ENCODE measurements at regions not wholly inside any gene's neighbourhood (a gene's known extent, or its start where the extent isn't known, plus 50 kb on each side); places are given as distances from the start of the nearest gene placed in this dataset.

DNA sequence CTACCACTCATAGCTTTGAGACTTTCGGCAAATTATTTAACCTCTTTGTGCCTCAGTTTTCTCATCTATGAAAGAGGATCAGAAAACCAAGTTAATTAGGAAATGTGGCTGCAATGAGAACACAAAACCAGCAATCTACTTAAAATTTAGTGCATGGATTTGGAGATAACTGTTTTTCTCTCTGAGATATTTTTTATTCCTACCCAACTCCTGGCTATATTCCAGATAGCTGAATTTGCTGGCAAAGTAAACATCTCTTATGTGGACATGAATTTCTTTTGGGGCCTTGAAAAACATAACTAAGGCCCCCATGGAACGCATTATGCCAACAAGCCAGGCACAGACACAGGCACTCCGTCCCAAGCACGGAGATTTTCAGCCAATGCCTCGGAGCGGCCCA is 53.4 kb upstream of the FOXN3 start:
- TF ChIP-seq, protein P1, sequence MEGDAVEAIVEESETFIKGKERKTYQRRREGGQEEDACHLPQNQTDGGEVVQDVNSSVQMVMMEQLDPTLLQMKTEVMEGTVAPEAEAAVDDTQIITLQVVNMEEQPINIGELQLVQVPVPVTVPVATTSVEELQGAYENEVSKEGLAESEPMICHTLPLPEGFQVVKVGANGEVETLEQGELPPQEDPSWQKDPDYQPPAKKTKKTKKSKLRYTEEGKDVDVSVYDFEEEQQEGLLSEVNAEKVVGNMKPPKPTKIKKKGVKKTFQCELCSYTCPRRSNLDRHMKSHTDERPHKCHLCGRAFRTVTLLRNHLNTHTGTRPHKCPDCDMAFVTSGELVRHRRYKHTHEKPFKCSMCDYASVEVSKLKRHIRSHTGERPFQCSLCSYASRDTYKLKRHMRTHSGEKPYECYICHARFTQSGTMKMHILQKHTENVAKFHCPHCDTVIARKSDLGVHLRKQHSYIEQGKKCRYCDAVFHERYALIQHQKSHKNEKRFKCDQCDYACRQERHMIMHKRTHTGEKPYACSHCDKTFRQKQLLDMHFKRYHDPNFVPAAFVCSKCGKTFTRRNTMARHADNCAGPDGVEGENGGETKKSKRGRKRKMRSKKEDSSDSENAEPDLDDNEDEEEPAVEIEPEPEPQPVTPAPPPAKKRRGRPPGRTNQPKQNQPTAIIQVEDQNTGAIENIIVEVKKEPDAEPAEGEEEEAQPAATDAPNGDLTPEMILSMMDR (conservative IDR thresholded peaks at IDR 0.05) = no peak
- no peak for TF ChIP-seq EZH2 (IDR thresholded peaks at IDR 0.05; ENCODE audit: low read depth)
